ENCODE measurements at regions not wholly inside any gene's neighbourhood (a gene's known extent, or its start where the extent isn't known, plus 50 kb on each side); places are given as distances from the start of the nearest gene placed in this dataset.

DNA sequence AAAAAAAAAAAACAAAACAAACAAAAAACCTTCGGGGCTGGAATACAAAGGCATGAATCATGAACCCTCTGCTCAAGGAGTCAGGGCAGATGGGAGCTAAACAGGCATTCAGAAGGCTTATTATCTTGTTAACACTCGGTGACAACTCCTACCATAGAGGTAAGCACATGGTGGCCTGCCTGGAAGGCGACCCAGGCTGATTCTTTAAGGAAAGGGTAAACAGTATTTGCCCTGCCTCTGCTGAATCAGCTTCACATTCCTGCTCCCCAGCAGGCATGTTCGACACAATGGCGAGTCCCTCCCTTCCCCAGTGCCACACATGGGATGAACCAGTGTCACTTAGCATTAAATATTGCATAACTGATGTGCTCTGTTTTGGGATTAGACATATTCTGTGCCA is 191.9 kb downstream of the ARL4C start:
- no peak for DNase-seq

DNA sequence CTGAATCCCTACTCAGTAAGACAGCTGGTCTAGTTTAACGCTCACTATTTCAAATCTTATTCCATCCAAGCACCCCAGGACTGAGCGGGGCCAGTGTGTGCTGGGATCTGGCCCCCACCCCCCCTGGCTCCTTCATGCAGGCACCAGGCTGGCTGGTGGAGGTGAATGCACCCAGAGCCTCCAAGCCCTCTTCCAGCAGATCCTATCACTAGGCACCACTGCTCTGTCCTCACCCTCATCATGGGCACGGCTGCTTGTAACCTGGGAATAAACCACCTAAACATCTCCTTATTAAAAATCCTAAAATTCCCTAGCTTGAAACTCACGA is 194.3 kb downstream of the ARL4C start:
- DNase-seq: no peak

DNA sequence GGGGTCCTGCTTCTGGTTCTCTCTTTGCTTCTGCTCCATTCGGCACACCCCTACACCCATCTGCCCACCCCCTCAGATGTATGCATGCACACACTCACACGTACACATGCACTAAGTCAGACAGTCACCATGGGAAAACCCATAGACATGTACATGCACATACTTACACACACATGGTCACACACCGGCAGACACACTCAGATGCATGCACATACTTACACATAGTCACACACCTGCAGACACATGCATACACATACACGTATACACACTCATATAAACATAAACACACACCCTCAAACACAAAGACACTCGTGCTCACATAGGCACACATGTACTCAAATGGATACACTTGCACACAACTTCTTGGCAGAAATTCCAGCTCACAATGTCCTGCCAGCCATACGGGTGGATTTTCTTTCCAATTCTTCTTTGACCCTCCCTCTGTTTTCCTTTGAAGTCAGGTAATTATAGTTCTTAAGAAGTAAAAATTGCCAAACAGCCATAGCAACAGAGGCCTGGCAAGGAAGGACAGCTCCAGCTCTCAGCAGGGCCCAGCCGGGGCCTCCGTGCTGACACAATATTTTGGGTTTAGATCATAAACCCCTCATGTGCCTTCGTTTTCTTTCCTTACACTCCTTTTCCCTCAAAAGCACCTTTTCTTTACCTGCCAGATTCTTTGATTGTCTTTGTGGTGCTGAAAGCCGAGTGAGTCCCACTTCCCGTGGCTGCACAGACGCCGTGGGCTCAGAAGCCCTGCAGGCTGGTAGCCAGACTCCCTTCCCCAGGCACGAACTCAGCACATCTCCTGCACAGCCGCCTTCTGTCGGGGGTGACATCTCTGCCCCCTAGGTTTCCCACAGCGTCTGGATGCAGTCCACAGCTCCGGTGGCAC is 195.7 kb downstream of the ARL4C start:
- DNase-seq: no peak

DNA sequence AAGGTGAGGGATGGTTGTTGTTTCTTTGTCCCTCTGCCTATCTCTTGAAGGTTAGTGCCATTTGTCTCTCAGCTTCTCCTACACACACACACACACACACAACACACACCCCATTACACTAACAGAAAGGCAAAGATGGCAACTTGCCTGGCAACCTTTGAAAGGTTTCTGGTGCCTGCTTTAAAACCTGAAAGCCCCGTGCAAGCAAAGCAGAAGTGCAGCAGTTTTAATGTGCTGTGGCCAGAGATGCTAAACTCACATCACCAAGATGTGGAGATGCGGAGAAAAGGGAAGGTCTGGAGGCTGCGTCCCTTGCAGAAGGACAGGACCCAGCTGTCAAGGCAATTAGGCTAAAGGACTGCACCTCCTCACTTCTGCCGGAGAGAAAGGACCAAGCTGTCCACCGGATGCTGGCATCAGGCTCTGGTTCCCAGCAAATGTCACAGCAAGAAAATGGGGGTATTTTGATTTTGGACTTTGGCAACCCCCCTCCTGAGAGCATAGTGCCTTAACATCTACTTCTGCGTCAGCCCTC is 196.4 kb downstream of the ARL4C start:
- no peak for DNase-seq

DNA sequence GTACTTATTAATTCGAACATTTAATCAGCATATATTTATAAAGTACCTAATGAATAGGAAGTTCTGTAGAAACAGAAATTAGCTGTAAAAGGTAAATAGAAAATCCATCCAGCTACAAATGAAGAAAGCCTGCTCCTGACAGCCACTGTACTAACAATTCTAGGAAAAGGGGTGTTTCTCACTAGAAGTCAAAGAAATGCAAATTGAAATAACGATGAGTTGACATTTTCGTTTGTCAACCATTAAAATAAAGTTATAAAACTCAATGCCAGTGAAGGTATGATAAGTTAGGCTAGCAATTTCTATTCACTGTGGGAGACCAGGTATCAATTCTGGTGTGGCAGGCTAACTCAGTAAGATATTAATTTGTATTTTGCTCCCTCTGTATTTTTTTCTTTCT is 198.0 kb downstream of the ARL4C start:
- no peak for DNase-seq

DNA sequence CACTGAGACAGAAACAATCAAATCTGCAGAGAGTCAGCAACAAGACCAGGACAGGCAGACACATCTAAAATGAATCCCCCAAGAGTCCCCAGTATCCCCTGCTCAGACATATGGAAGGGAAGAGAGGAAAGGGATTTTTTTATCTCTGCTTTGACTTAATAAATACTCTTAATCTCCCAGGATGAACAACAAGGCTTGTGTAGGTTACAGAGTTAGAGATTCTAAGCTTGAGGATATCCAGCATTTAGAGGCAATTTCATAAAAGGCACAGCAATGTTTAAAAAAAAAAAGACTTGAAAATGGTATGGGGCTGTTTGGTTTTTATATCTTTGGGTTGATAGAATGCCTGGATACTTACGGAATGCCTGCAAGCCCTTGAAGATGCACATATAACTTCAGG is 199.9 kb downstream of the ARL4C start:
- no peak for DNase-seq

DNA sequence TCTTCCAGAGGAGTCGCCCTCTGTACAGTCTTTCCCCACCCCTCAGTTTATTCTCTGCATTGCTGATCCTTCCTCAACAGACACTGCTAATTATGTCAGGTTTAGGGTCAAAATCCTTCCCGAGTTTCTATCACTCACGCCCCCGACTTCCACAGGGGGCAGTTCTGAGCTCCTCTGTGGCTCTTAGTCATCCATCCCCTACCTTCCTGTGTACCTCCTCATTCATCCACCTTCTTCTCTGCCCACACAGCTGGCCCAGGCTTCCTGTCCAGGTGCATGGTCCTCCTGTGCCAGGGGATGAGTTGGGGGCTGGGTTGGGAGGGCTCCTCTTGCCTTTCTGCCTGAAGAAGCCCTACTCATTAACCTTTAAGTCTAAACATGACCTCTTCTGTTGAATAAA is 202.9 kb downstream of the ARL4C start:
- no peak for DNase-seq

DNA sequence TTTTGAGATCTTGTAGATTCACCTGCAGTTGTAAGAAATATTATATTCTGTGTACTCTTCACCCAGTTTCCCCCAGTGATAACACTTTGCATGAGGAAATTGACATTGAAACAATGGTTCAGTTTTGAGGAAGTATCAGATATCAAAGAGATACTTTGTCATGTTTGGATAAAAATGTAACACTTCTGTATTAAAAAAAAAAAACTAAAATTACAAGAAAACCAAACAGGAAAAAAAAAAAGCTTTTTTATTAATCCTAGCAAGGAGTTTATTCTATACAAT is 204.0 kb downstream of the ARL4C start:
- peak in 1 of 2 donors; percentile 12 for DNase-seq

DNA sequence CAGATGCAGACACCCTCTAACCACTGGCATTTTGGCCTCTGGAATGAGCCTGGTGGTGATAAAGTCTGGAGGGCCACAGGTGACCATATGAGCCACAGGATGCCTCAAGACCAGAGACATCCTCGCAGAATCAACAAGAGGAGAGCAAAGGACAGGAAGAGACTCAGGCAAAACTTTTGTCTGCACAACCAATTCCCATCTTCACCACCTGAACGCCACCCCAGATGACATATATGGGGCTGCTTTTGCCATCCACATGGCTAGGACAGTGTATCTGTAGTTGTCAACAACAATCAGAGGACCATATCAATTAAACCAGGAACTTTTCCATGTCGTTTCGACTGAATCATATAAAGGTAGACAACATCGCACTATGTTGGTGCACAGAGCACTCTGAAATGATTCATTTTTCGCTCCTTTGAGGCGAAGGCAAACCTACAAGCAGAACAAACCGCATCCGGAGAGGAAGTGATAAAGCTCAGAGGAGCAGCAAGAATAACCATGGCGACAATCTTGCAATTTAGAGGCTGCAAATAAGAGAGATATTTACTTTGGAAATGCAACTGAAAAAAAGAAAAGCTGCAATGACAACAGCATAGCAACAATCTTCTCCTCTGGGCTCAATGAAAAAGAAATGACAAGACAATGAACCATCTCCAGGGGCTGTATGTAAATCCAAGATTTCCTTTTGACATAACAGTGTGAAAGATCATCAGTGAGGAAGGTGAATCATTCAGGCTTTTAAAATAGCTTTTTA is 204.5 kb downstream of the ARL4C start:
- peak in 1 of 2 donors; percentile 10 for DNase-seq

DNA sequence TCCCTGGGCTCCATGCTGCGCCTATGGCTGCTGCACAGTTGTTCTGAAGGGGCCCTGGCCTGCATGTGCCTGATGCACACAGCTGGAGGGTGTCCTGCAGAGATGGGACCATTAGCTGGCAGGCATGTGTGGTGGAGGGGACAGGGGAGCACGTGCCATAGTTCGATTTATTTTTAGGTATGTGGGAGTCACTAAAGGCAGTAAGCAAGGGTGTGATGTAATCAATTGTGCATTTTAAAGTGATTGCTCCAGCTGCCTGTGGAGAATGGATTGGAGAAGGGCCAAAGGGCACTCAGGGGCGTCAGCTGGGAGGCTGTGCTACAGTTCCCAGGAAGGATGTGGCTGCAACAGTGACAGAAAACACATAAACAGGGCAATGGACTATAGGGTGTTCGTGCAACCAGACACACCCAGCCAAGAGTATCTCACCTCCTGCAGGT is 205.1 kb downstream of the ARL4C start:
- peak in 1 of 2 donors; percentile 48 for DNase-seq

DNA sequence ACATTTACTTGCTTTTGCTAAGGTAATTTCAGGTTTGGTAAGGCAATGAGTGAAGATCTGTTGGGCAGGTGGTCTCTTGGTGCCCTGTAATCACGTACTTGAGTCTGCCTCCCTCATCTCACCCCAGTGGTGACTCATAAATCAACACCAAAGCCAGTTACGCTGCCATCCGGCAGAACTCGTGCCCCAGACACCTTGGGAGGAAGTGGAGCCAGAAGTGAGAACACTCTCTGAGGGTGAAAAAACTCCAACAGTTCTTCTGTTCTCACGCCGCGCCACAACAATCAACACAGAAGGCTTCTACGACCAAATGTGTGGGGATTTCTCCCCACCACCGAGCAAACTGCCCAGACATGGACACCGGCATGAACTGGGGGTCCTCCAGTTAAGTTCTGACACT is 206.2 kb downstream of the ARL4C start:
- peak in 1 of 2 donors; percentile 62 for DNase-seq

DNA sequence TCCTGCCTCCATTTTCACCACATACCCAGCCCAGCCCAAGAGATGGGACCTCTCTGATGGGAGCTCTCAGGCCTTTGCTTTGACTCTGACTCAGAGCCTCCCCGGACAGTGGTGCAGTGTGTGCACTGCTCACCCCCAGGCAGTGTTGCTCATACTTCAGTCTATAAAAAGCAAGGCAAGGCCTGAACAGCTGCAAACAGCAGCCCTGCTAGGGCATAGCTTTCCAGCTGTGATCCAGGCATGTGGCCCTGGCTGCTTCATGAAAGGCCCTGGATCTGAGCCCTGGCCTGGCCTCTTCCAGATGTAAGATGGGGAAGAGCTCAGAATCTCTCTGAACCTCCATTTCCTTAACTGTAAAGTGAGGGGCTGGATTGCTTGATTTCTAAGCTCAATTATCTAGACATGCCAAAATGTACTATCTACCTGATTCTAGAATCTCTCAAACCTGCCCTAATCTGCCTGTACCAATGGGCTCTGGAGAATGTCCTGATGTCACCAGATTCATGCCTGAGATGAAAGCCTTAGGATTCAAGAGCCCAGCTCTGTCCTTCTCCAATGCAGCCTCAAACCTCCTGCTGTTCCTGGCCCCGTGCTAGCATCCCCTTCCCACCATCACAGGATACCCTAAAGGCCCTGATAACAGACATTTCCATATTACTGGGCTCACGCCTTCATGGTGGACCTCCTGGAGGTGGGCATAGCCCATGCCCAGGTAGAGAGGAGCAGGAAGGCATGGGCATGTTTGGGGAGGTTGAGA is 206.9 kb downstream of the ARL4C start:
- DNase-seq: no peak

DNA sequence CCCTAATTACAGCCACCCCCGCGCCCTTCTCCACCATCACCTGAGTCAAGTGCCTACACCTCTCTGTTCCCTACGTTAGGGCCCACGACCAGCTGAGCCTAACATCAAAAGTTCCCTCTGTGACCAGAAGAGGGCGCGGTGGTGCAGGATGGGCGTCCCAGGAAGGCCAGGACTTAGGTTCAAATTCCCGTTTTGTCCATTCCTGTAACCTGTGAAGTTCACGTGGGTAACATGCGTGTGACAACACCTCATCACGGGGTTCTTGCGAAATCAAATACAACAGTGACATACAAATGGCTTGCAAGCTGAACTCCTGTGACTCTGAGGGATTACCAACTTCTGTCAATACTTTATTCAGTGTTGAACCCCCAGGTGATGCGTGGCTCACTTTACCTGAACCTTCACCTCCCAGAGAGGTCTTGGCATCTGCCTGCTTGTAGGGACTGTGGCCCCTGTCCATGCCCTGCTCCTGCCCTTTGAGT is 207.9 kb downstream of the ARL4C start:
- peak; percentile 28 to 90 for DNase-seq

DNA sequence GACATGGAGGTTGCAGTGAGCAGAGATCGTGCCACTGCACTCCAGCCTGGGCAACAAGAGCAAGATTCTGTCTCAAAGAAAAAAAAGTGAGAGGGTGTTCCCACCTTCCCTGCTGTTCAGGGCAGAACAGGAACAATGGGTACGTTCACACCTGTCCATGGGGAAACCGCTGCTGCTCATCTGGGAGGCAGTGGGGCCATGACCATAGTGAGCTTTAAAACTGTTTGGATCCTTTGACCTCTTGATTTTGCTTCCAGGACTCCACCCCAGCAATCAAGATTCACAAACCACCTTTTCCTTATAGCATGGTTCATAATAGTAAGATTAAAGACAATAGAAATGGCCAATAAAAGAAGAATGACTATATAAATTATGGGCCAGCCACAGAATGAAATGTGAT is 209.2 kb downstream of the ARL4C start:
- DNase-seq: no peak

DNA sequence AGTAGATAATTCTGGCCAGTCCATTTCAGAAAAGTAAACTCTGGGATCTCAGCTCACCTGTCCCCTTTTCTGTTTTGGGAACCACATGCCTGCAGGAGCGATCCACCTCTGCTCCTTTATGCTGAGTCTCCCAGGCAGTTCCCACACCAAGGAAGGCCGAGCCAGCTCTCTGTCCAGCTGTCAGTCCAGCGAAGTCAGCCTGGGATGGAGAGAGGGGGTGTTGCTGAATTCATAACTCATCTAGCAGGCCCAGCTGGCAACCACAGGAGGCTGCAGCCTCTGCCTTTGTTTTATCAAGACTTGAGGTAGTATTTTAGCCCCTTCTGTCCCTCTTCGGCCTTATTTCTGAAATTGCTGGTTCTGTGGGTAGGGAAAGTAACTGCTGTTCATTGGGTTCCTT is 209.9 kb downstream of the ARL4C start:
- no peak for DNase-seq

DNA sequence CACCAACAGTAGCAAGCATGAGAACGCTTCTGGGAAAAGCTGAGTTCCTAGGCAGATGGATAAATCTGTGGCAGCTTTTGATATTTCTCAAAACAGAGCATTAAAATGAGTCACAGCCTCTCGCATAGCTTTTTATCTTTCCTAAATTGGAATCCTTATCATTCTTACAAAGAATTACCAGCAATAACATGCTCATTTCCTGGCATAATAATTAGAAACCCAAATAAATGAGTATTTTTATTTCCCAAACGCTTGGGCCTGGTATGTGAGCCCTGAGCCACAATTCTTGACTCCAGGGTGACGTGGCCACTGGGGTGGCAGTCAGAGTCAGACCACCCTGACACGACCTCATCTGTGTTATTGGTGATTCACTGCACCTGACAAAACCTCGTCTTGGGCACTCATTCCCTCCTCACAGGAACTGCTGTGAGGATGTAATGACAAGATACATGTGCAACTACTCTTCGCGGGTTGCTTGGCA is 210.7 kb downstream of the ARL4C start:
- DNase-seq: no peak

DNA sequence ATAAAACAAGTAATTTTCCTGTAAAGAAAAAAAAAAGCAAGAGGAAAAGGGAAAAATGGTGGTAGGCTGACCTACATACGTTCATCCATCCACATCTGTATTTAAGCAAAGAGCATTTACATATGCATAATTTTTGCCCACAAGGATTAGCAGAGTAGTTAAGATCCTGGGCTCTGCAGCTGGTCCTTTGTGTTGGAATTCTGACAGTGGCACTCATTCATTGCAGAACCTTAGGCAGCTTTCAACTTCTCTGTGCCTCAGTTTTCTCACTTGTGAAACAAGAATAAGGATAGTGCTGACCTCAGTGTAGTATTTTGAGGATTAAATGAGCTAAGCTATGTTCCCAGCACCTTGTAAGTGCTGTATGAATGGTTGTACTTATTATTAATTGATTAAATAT is 211.3 kb downstream of the ARL4C start:
- no peak for DNase-seq

DNA sequence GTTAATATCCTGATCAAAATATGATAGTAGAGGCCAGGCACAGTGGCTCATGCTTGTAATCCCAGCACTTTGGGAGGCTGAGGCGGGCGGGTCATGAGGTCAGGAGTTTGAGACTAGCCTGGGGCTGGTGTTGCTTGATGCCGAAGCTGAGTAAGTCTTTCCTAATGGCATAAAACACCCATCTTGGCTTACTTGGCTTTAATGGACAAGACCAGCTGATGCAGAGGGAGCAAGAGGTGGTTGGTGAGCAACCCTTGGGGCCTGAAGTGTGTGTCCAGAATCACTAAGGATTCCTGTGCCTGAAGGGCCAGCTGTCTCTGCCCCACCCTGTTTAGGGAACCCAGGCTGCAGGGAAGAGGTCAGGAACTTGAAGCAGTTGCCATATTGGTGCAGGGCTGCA is 217.2 kb downstream of the ARL4C start:
- DNase-seq: no peak

DNA sequence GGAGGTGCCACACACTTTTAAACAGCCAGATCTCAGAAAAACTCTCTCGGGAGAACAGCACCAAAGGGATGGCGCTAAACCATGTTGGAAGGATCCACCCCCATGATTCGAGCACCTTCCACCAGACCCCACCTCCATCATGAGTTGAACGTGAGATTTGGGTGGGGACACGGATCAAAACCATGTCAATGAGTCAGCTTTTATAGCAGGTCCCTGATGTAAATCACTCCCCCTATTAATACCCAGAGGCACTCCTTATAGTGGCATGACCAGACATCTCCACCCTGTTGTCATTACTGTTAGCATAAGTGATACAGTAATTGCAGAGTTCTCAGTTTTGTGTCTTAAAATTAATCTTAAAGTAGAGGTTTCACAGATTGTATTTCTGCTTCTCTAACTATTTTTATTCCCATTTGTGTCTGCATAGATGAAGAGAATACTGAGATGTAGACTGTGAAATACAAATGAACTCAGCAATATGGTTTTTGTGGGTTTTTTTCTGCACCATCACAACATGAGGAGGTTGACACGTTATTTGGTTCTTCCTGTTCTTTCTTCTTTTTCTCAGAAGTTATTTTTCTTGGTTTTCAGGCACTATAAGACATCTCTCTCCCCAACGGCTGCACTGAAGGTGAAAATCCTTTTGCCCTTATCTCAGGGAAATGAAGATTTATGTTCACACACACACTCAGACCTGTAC is 218.2 kb downstream of the ARL4C start:
- DNase-seq: no peak

DNA sequence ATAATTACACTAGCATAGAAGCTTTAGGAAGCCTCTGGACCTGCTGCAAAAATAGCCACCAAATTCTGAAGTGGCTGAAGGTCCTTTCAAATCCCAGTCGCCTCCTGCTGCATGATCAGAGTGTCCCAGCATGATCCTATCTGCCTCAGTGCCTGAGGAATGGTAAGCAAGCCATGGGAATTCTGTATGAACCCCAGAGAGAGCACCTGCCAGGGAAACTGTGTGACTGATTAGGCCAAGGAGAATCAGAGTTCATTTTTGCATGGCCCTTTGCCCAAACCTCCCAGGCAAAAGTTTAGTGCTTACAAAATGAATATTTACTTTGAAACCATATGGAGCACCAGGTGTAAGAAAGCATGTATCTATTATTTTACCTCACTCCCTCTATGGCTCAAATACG is 221.4 kb downstream of the ARL4C start:
- DNase-seq: no peak

DNA sequence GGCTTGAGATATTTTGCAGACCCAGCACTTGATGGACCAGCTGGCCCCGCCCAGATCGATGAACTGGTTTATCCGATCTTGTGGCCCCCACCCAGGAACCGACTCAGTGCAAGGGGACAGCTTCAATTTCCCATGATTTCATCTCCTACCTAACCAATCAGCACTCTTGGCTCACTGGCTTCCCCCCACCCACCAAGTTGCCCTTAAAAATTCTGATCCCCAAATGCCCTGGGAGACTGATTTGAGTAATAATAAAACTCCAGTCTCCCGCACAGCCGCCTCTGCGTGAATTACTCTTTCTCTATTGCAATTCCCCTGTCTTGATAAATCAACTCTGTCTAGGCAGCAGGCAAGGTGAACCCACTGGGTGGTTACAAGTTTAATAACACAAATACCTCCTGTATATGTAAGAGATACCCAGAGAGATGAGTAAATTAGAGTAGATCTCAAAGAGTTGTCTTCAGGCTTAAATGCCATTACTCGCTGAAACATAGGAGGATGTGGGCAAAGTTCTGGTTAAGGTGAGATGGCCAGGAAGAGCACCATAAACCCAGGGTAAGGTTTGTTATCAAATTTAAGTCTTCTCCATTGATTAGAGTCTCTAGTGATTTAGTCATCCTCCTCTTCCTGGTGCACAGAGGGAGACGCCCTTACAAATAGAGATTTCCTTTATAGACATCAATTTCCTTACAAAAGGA is 222.8 kb downstream of the ARL4C start:
- DNase-seq: no peak

Measured in inflammatory macrophage treated with lipopolysaccharide for 1 hour (primary cell).